Nephron progenitor cell (in vitro differentiated cells): ENCODE measurements at regions not wholly inside any gene's neighbourhood (a gene's known extent, or its start where the extent isn't known, plus 50 kb on each side); places are given as distances from the start of the nearest gene placed in this dataset.

Experiments
- DNase-seq: peaks from one replicate; pipeline ENCODE4 v3.0.0; 2021
- H3K27ac Mint-ChIP-seq: 2 replicates; pipeline ENCODE4 v1.8.0; 2021; ENCODE audit warnings: mild to moderate bottlenecking, moderate library complexity, mixed read lengths
- H3K27me3 Mint-ChIP-seq: 2 replicates; pipeline ENCODE4 v1.8.0; 2021; ENCODE audit warnings: mild to moderate bottlenecking, low read depth, mixed read lengths; ENCODE audit not compliant: poor library complexity
- H3K36me3 Mint-ChIP-seq: 2 replicates; pipeline ENCODE4 v1.8.0; 2021; ENCODE audit warnings: low read depth, mixed read lengths
- H3K4me1 Mint-ChIP-seq: 2 replicates; pipeline ENCODE4 v1.8.0; 2021; ENCODE audit warnings: mixed read lengths
- H3K4me3 Mint-ChIP-seq: 2 replicates; pipeline ENCODE4 v1.8.0; 2021; ENCODE audit warnings: mild to moderate bottlenecking, moderate library complexity, mixed read lengths
- H3K9me3 Mint-ChIP-seq: 2 replicates; pipeline ENCODE4 v1.8.0; 2021; ENCODE audit warnings: mild to moderate bottlenecking, moderate library complexity, mixed read lengths
- TF ChIP-seq, protein P1 (sequence below): fragments of 200-600 bp; sonication (generic); IDR thresholded peaks from 2 replicates; pipeline ENCODE4 v1.5.0; 2021; ENCODE audit warnings: antibody characterized with exemption

DNA sequence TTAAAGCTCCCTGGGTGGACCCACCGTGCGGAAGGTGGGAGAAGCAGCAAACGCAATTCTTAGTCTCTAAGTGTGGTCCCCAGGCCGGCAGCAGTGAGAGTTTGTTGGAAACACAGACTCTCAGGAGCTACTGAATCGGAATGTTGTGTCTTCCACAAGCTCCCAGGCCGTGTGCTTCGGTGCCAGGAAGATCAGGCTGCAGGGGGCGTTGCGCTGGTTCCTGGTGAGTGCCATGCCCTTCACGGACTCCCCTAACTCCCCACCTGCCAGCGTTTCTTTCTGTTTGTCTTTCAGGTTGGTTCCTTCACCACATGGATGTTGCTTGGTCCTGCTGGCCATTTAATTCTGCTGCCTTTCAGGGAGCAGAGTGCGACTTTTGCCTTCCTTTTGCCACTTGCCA lies 91.2 kb upstream of the PITRM1 start:
- Mint-ChIP-seq H3K27ac (no peak overlapping the region), H3K4me1 (peaks cover 44% of the 10 kb centered on the region), H3K4me3 (no peak overlapping the region), H3K27me3 (peaks cover 6% of the 10 kb centered on the region), H3K36me3 (peaks cover 9% of the 10 kb centered on the region), H3K9me3 (peaks cover 19% of the 10 kb centered on the region)
- TF ChIP-seq, protein P1, sequence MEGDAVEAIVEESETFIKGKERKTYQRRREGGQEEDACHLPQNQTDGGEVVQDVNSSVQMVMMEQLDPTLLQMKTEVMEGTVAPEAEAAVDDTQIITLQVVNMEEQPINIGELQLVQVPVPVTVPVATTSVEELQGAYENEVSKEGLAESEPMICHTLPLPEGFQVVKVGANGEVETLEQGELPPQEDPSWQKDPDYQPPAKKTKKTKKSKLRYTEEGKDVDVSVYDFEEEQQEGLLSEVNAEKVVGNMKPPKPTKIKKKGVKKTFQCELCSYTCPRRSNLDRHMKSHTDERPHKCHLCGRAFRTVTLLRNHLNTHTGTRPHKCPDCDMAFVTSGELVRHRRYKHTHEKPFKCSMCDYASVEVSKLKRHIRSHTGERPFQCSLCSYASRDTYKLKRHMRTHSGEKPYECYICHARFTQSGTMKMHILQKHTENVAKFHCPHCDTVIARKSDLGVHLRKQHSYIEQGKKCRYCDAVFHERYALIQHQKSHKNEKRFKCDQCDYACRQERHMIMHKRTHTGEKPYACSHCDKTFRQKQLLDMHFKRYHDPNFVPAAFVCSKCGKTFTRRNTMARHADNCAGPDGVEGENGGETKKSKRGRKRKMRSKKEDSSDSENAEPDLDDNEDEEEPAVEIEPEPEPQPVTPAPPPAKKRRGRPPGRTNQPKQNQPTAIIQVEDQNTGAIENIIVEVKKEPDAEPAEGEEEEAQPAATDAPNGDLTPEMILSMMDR: no peak
- no peak for DNase-seq

DNA sequence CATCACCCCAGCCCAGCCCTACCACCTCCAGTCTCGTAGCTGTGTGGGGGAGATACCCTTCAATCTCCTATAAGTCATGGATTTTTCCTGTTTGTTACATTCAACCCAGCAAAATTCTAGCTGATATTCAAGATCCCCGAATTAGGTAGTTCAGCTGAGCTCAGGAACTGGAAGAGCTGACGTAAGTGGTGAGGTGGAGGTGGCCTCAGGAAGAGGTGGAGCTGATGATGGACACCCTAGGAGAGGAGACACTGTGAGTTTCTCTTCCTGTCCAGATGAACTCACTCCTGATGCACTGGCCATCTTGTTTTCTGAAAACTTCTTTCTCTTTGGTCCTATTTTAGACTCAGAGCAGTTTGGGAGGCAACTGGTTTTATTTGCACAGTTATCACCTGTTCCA lies 90.5 kb upstream of the PITRM1 start:
- peaks cover 44% of the 10 kb centered on the region for H3K4me1 Mint-ChIP-seq
- H3K36me3 Mint-ChIP-seq: peaks cover 9% of the 10 kb centered on the region
- no peak for DNase-seq
- TF ChIP-seq, protein P1: no peak
- peaks cover 19% of the 10 kb centered on the region for H3K9me3 Mint-ChIP-seq
- H3K27ac Mint-ChIP-seq: no peak overlapping the region
- H3K27me3 Mint-ChIP-seq: peaks cover 6% of the 10 kb centered on the region
- no peak overlapping the region for H3K4me3 Mint-ChIP-seq

DNA sequence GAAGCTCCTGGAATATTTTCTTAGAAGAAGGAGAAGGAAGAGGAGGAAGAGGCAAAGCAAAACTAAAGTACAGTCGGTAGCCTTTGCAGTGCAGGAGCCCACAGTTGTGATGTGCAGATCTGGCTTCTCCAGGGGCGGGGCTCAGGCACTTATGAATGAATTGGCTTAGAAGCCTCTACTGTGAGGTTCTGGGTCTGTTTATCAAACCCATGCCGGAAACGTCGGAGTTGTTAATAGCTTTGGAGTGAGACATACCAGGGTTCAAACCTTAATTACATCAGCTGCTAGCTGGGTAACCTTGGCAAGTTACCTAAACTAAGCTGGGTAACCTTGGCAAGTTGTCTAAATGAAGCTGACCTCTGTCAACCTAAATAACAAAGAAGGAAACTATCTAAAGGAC lies 89.3 kb upstream of the PITRM1 start:
- Mint-ChIP-seq H3K27me3 (peaks cover 3% of the 10 kb centered on the region), H3K4me1 (peaks cover 48% of the 10 kb centered on the region), H3K36me3 (peaks cover 9% of the 10 kb centered on the region), H3K9me3 (peaks cover 19% of the 10 kb centered on the region), H3K4me3 (no peak overlapping the region), H3K27ac (no peak overlapping the region)
- DNase-seq: no peak
- TF ChIP-seq, protein P1: no peak

DNA sequence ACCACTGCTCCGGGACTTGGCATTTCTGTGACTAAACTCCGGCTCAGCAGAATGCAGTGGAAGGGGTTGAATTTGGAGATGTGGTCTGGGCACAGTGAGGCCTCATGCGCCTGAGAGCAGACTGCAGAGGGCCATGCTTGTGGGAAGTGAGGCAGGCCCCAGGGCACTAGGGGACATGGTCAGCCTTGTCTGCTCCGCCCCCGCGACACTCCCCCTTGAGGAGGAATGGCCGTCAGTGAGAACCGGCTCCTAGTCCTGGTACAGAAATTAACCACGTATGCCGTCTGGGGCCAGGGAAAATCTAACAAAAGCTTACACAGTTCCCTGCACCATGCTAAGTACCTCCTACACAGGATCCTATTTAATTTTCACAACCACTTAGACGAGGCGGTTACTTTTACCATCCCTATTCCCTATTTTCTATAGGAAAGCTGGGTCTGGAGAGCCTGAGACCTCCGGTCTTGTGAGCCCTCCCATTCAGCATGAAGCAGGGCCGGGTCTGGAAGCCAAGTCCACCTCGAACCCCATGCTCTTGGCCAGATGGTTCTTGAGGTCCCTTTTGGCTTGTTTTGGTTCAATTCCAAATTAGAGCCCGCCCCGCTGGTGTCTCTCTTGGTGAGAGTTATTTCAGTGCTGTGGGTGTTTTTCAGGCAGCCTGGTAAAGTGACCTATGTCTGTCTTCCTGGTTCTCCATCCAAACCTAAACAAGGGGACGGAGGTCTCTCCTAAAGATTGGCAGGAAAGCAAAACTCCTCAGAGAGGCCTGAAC lies 87.7 kb upstream of the PITRM1 start:
- no peak overlapping the region for H3K27ac Mint-ChIP-seq
- peaks cover 15% of the 10 kb centered on the region for H3K9me3 Mint-ChIP-seq
- H3K4me3 Mint-ChIP-seq: no peak overlapping the region
- TF ChIP-seq, protein P1: no peak
- peaks cover 9% of the 10 kb centered on the region for H3K36me3 Mint-ChIP-seq
- DNase-seq: no peak
- H3K4me1 Mint-ChIP-seq: peaks cover 44% of the 10 kb centered on the region
- H3K27me3 Mint-ChIP-seq: peaks cover 1% of the 10 kb centered on the region

DNA sequence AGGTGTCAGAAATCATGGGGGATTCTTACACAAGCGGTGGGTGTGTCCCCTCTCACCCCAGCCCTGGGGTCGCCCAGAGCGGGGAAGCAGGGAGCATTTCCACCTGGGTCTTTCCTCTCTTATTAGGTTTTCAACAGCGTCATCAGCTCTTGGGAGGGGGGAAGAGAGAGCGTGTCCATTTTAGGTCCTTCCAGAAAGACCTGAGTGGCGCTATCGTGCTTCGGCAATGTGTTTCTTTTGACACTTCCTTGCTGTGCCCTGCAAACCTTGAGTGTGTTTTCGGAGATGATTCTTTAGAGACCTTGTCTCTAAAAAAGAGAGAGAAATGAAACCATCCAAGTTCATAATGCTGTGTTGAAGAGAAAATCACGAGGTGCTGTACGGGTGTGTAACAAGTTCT lies 86.9 kb upstream of the PITRM1 start:
- Mint-ChIP-seq H3K9me3 (peaks cover 15% of the 10 kb centered on the region), H3K4me1 (peaks cover 44% of the 10 kb centered on the region), H3K36me3 (peaks cover 9% of the 10 kb centered on the region), H3K4me3 (no peak overlapping the region), H3K27me3 (peaks cover 3% of the 10 kb centered on the region), H3K27ac (no peak overlapping the region)
- TF ChIP-seq, protein P1: no peak
- no peak for DNase-seq

DNA sequence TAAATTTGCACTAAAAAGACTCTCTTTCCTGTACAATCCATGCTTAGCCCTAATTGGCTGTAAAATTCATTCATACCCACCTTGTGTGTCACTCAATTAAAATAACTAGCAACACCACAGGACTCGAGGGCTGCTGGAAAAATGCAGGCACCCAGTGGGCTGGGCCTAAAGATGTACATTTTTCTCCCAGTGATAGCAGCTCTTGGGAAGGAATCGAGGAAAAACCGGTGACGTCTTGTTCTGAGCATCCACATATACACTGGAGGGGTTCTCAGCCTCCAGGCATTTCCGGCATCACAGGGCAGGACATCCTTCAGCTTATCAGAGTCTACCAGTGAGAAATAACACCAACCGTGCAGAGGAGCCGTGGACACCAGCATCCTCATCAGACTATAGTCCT lies 85.8 kb upstream of the PITRM1 start:
- peaks cover 7% of the 10 kb centered on the region for H3K27me3 Mint-ChIP-seq
- no peak overlapping the region for H3K27ac Mint-ChIP-seq
- H3K36me3 Mint-ChIP-seq: peaks cover 6% of the 10 kb centered on the region
- H3K9me3 Mint-ChIP-seq: peaks cover 12% of the 10 kb centered on the region
- no peak overlapping the region for H3K4me3 Mint-ChIP-seq
- TF ChIP-seq, protein P1: no peak
- peaks cover 34% of the 10 kb centered on the region for H3K4me1 Mint-ChIP-seq
- no peak for DNase-seq
